Pancreas (tissue), 10 donors: ENCODE measurements at regions not wholly inside any gene's neighbourhood (a gene's known extent, or its start where the extent isn't known, plus 50 kb on each side); places are given as distances from the start of the nearest gene placed in this dataset.

Experiments used
- ATAC-seq, 4 donors: fragments of 200-7000 bp; cut with Tn5 transposase; one replicate each; pipeline versions ENCODE4 v1.8.0 to v1.9.1; 2020; ENCODE audit warnings: mild to moderate bottlenecking in 4 of 4, moderate library complexity in 4 of 4
- DNase-seq, 6 donors: peaks; one replicate each; pipeline ENCODE4 v3.0.0-alpha.2; 2020
- FAIRE-seq: peaks from 2 replicates; lab custom pipeline; 2012; peaks lifted over from hg19 to GRCh38; lab: Jason Lieb, UNC
- H3K27ac ChIP-seq, 4 donors: fragments of 200-600 bp; sonication (generic); 1 replicate in 3 of 4; 2 replicates in 1 of 4; pipeline versions ENCODE4 v1.5.0 to v1.8.0; 2020
- H3K27me3 ChIP-seq, 4 donors: fragments of 200-600 bp; one replicate each; pipeline ENCODE4 v1.8.0; 2021
- H3K36me3 ChIP-seq, 3 donors: fragments of 200-600 bp; sonication (generic) in 1 of 3; one replicate each; pipeline versions ENCODE4 v1.5.0 to v1.8.0; 2020 to 2021
- H3K4me1 ChIP-seq, 3 donors: fragments of 200-600 bp; one replicate each; pipeline ENCODE4 v1.8.0; 2021
- H3K4me3 ChIP-seq, 4 donors: fragments of 200-600 bp; sonication (generic) in 2 of 4; one replicate each; pipeline versions ENCODE4 v1.5.0 to v1.8.0; 2020 to 2021
- H3K9me3 ChIP-seq, 4 donors: fragments of 200-600 bp; one replicate each; pipeline ENCODE4 v1.8.0; 2021
- WGBS, 2 donors: extraction: QIAGEN DNeasy Blood & Tissue Kit; methylation state at CpG; one replicate each; pipeline ENCODE4 v1.1.7; 2013; 5-methylcytosine and 5-hydroxymethylcytosine counted together
- intact Hi-C, 3 donors: fragments of 100-400 bp; cut with DNase I; formaldehyde crosslinking; loops; one replicate each; pipeline versions ENCODE4 v1.11.1 to v1.14.2; 2022
- TF ChIP-seq, protein P1 (sequence below), 4 donors: fragments of 200-600 bp; sonication (generic) in 3 of 4; IDR thresholded peaks; one replicate each; pipeline versions ENCODE4 v1.5.0 to v1.8.0; 2021; ENCODE audit warnings: antibody characterized with exemption in 4 of 4
- donor health status: healthy with polysubstance abuse.
- donor health status: DM: no; HTN: no; CAD: no; lungs with moderate emphysema.
- donor health status: DM: no; HTN: no; CAD: no.
- donor health status: control.
- donor health status: control.
- donor health status: Bipolar disorder and iron deficiency.
- donor health status: DM: yes; HTN: yes; CAD: no.
- donor health status: DM: no; HTN: no; CAD: no.
- donor health status: DM: no; HTN: no; CAD: no.
- donor health status: DM: yes; HTN: yes; CAD: no.

DNA sequence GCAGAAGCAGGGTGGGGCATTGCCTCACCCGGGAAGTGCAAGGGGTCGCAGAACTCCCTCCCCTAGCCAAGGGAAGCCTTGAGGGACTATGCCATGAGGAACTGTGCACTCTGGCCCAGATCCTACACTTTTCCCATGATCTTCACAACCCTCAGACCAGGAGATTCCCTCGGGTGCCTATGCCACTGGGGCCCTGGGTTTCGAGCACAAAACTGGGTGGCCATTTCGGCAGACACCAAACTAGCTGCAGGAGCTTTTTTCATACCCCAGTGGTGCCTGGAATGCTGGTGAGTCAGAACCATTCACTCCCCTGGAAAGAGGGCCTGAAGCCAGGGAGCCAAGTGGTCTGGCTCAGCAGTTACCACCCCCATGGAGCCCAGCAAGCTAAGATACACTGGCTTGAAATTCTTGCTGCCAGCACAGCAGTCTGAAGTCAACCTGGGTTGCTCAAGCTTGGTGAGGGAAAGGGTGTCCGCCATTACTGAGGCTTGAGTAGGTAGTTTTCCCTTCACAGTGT lies 573.7 kb upstream of the ANO3 start:
- Histone ChIP-seq H3K27ac (no peak overlapping the region), H3K4me3 (no peak overlapping the region), H3K4me1 (no peaks in the 10 kb centered on the region), H3K27me3 (no peaks in the 10 kb centered on the region), H3K36me3 (no peaks in the 10 kb centered on the region), H3K9me3 (no peaks in the 10 kb centered on the region)
- ATAC-seq (no peak), DNase-seq (no peak), FAIRE-seq (no peak)
- TF ChIP-seq, protein P1, sequence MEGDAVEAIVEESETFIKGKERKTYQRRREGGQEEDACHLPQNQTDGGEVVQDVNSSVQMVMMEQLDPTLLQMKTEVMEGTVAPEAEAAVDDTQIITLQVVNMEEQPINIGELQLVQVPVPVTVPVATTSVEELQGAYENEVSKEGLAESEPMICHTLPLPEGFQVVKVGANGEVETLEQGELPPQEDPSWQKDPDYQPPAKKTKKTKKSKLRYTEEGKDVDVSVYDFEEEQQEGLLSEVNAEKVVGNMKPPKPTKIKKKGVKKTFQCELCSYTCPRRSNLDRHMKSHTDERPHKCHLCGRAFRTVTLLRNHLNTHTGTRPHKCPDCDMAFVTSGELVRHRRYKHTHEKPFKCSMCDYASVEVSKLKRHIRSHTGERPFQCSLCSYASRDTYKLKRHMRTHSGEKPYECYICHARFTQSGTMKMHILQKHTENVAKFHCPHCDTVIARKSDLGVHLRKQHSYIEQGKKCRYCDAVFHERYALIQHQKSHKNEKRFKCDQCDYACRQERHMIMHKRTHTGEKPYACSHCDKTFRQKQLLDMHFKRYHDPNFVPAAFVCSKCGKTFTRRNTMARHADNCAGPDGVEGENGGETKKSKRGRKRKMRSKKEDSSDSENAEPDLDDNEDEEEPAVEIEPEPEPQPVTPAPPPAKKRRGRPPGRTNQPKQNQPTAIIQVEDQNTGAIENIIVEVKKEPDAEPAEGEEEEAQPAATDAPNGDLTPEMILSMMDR (IDR thresholded peaks at IDR 0.05), result no peak
- intact Hi-C loops, result no loop called here
- whole genome bisulfite sequencing, 2 donors, result 64 to 75% methylated on average over 6 of the region's 6 CpGs

DNA sequence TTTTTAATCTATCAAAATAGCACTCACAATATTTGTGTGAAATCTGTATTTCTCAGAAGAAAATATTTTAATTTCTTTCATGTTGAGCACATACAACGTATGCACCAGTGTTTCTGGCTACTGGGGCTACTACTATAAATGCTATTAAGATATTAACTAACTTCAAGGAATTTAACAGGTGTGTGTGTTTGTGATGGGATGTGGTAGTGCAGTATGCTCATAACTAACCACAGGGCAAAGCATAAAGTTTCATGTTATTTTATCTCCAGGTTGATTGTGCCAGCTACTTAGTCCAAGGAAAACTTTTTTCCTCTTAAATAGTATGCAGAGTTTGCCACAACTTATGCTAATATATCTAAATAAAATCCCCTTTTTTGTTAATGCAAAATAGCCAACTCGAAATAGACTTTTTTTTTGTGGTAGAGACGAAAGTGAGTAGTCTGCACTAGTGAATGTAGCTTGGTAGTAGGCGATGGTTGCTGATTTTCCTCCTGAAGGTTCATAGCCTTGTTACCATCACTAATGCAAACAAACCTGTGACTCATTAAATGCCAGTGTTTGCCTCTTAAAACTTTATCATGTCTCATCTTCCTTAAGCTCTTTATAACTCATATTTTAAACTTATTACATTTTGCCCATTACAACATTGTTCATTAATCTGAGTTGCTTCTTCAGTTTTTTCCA lies 565.5 kb upstream of the ANO3 start:
- TF ChIP-seq, protein P1 (IDR thresholded peaks at IDR 0.05), result no peak
- FAIRE-seq, result no peak
- no peak overlapping the region for H3K27ac ChIP-seq
- intact Hi-C loops, result no loop called here
- 37 to 45% methylated on average over 4 of the region's 4 CpGs for WGBS, 2 donors
- peaks cover 0 to under 1% (median 0%) of the 10 kb centered on the region in 4 donors for H3K27me3 ChIP-seq
- no peak overlapping the region for H3K4me3 ChIP-seq
- H3K4me1 ChIP-seq, result no peaks in the 10 kb centered on the region
- no peak for DNase-seq
- no peak for ATAC-seq
- H3K9me3 ChIP-seq, result no peaks in the 10 kb centered on the region
- no peaks in the 10 kb centered on the region for H3K36me3 ChIP-seq

DNA sequence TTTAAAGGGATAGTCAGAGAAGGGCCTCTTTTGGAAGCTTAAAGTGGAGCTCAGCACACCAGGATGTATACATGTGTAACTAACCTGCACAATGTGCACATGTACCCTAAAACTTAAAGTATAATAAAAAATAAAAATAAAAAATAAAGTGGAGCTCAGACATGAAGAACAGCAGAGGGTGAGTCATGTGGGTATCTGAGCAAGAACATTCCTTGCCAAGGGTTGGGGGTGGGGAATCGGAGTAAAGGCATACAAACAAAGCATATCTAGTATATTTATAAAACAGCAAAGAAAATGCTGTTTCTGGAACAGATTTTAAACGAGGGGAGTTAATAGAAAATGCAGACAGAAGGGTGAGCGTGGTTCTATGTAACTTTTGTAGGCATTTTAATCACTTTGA lies 562.6 kb upstream of the ANO3 start:
- DNase-seq (no peak), ATAC-seq (no peak), FAIRE-seq (no peak)
- Histone ChIP-seq H3K36me3 (no peaks in the 10 kb centered on the region), H3K27me3 (peaks cover 0 to 6% (median 0%) of the 10 kb centered on the region in 4 donors), H3K4me1 (no peaks in the 10 kb centered on the region), H3K4me3 (no peak overlapping the region), H3K27ac (no peak overlapping the region), H3K9me3 (no peaks in the 10 kb centered on the region)
- TF ChIP-seq, protein P1 (IDR thresholded peaks at IDR 0.05), result no peak
- intact Hi-C loops, result no loop called here
- WGBS, 2 donors, result 38 to 50% methylated on average over 3 of the region's 3 CpGs

DNA sequence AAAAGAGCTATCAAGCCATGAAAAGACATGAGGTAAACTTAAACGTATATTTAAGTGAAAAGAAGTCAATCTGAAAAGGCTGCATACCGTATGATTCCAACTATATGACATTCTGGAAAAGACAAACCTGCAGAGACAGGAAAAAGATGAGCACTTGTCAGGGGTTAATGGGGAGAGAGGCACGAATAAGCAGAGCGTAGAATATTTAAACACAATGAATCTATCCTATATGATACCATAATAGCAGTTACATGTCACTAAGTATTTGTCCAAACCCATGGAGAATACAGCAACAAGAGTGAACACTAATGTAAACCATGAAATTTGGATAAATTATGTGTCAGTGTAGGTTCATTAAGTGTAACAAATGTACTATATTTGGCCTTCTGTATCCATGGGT lies 560.3 kb upstream of the ANO3 start:
- 33 to 48% methylated on average over 4 of the region's 4 CpGs for WGBS, 2 donors
- intact Hi-C loops, result no loop called here
- no peaks in the 10 kb centered on the region for H3K36me3 ChIP-seq
- DNase-seq (no peak), ATAC-seq (no peak), FAIRE-seq (no peak)
- H3K27me3 ChIP-seq, result peaks cover 0 to 6% (median 0%) of the 10 kb centered on the region in 4 donors
- no peaks in the 10 kb centered on the region for H3K9me3 ChIP-seq
- H3K4me1 ChIP-seq, result no peaks in the 10 kb centered on the region
- TF ChIP-seq, protein P1 (IDR thresholded peaks at IDR 0.05), result no peak
- H3K4me3 ChIP-seq, result no peak overlapping the region
- H3K27ac ChIP-seq, result no peak overlapping the region

DNA sequence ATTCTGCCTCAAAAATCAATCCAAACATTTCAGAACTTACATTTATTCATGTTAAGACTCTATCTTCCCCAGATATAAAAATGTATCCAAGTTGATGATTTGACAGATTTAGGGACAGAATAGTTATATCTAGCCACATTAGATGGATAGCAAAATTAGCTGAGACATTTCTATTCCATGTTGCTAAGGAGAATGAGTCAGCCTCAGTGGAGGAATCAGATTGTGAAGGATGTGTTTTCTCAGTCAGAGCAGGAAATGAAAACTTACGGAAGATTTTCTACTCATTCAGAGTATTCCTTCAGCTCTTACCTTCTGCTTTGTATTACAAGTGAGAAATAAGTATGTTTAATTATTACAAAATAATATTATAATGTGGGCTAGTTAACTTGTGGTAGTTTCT lies 556.3 kb upstream of the ANO3 start:
- Histone ChIP-seq H3K36me3 (no peaks in the 10 kb centered on the region), H3K27ac (no peak overlapping the region), H3K4me3 (no peak overlapping the region), H3K9me3 (no peaks in the 10 kb centered on the region), H3K4me1 (no peaks in the 10 kb centered on the region), H3K27me3 (peaks cover 0 to 6% (median 0%) of the 10 kb centered on the region in 4 donors)
- DNase-seq (no peak), ATAC-seq (no peak), FAIRE-seq (no peak)
- TF ChIP-seq, protein P1 (IDR thresholded peaks at IDR 0.05), result no peak
- intact Hi-C loops, result no loop called here
- WGBS, 2 donors, result 60 to 73% methylated on average over 1 of the region's 1 CpG
